ENCODE measurements at regions not wholly inside any gene's neighbourhood (a gene's known extent, or its start where the extent isn't known, plus 50 kb on each side); places are given as distances from the start of the nearest gene placed in this dataset.

DNA sequence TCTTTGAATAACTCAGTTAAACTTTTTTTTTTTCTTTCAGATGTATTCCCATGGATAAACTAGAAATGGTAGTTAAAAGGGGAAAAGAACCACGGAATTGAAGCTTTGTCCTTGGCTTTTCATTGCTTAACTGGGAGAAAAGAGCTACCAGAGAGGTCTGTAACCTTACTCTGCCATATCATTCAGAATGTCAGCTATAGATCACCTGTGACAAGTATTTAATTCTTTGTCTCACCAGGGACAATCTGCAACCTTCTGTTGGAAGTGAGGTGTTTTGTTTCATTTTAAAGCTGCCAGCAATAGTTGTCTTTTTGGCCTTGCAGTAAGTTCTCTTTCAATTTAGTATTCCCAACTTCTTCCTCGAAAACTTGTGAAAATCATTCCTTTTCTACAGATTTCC is 618.4 kb downstream of the FRK start:
- no TSS peak for BruUV-seq (replicated peaks)
- no peaks in the 10 kb centered on the region for H3K4me1 ChIP-seq (ENCODE audit: control insufficient read depth, insufficient read depth, low read length)
- CTCF ChIA-PET = no interaction called here
- POLR2A ChIA-PET = interaction anchor here (0.7 kb wide), 1 partner anchor 164 kb away, joined by 4 read pairs; no protein-coding TSS in a partner anchor
- H3K9me3 ChIP-seq (ENCODE audit: control insufficient read depth, insufficient read depth, low read depth, low read length) = no peaks in the 10 kb centered on the region
- in situ Hi-C loops (cut with HindIII; ENCODE audit: low pct_unique_long_range_greater_than_20kb, low sequenced_read_pairs) = no loop called here
- ATAC-seq (no peak), DNase-seq (ENCODE audit: low read depth, low spot score) (no peak)
- no peak overlapping the region for H3K4me3 ChIP-seq (ENCODE audit: low read depth in 2 of 2, low read length in 2 of 2)
- no peaks in the 10 kb centered on the region for H3K36me3 ChIP-seq (ENCODE audit: control insufficient read depth, insufficient read depth, low read length)
- TF ChIP-seq, protein P1, sequence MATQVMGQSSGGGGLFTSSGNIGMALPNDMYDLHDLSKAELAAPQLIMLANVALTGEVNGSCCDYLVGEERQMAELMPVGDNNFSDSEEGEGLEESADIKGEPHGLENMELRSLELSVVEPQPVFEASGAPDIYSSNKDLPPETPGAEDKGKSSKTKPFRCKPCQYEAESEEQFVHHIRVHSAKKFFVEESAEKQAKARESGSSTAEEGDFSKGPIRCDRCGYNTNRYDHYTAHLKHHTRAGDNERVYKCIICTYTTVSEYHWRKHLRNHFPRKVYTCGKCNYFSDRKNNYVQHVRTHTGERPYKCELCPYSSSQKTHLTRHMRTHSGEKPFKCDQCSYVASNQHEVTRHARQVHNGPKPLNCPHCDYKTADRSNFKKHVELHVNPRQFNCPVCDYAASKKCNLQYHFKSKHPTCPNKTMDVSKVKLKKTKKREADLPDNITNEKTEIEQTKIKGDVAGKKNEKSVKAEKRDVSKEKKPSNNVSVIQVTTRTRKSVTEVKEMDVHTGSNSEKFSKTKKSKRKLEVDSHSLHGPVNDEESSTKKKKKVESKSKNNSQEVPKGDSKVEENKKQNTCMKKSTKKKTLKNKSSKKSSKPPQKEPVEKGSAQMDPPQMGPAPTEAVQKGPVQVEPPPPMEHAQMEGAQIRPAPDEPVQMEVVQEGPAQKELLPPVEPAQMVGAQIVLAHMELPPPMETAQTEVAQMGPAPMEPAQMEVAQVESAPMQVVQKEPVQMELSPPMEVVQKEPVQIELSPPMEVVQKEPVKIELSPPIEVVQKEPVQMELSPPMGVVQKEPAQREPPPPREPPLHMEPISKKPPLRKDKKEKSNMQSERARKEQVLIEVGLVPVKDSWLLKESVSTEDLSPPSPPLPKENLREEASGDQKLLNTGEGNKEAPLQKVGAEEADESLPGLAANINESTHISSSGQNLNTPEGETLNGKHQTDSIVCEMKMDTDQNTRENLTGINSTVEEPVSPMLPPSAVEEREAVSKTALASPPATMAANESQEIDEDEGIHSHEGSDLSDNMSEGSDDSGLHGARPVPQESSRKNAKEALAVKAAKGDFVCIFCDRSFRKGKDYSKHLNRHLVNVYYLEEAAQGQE (IDR thresholded peaks at IDR 0.05; ENCODE audit: insufficient read depth in 1 of 2, low read depth in 2 of 2, low read length in 1 of 2) = no peak
- TF ChIP-seq POLR2AphosphoS5 (IDR thresholded peaks at IDR 0.05; ENCODE audit: low read depth, low read length) = no peak
- TF ChIP-seq SIN3A (IDR thresholded peaks at IDR 0.05; ENCODE audit: borderline replicate concordance, insufficient read depth, low read depth, low read length) = no peak
- TF ChIP-seq, protein P2, sequence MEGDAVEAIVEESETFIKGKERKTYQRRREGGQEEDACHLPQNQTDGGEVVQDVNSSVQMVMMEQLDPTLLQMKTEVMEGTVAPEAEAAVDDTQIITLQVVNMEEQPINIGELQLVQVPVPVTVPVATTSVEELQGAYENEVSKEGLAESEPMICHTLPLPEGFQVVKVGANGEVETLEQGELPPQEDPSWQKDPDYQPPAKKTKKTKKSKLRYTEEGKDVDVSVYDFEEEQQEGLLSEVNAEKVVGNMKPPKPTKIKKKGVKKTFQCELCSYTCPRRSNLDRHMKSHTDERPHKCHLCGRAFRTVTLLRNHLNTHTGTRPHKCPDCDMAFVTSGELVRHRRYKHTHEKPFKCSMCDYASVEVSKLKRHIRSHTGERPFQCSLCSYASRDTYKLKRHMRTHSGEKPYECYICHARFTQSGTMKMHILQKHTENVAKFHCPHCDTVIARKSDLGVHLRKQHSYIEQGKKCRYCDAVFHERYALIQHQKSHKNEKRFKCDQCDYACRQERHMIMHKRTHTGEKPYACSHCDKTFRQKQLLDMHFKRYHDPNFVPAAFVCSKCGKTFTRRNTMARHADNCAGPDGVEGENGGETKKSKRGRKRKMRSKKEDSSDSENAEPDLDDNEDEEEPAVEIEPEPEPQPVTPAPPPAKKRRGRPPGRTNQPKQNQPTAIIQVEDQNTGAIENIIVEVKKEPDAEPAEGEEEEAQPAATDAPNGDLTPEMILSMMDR (IDR thresholded peaks at IDR 0.05) = no peak
- TF ChIP-seq TCF7L2 (IDR thresholded peaks at IDR 0.05; ENCODE audit: low read depth, low read length) = no peak
- H3K27me3 ChIP-seq (ENCODE audit: control insufficient read depth, insufficient read depth, low read length) = no peaks in the 10 kb centered on the region
- intact Hi-C loops (cut with micrococcal nuclease; ENCODE audit: unreplicated experiment) = no loop called here
- no peak overlapping the region for H3K27ac ChIP-seq (ENCODE audit: low read length)

DNA sequence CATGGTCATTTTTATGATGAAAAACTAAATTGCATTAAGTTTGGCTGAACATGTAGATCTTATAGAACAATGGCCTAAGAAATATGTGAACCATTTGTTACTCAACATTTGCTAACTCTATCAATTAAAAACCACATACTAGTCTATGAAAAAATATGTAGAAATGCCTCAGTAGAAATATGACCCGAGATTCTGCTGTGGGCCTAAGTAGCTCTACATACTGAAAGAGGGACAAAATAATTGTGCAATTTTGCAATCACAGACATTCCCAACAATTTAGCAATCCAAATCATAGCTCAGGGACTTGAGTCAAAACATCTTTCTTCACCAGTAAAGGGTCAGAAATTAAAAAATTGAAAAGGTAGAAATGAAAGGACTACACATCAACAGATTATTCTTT is 619.0 kb downstream of the FRK start:
- Histone ChIP-seq H3K9me3 (ENCODE audit: control insufficient read depth, insufficient read depth, low read depth, low read length) (no peaks in the 10 kb centered on the region; the same call in 1 of the 2 replicates), H3K27ac (ENCODE audit: low read length) (no peak overlapping the region), H3K4me1 (ENCODE audit: control insufficient read depth, insufficient read depth, low read length) (no peaks in the 10 kb centered on the region), H3K36me3 (ENCODE audit: control insufficient read depth, insufficient read depth, low read length) (no peaks in the 10 kb centered on the region), H3K27me3 (ENCODE audit: control insufficient read depth, insufficient read depth, low read length) (no peaks in the 10 kb centered on the region), H3K4me3 (ENCODE audit: low read depth in 2 of 2, low read length in 2 of 2) (no peak overlapping the region)
- DNase-seq (ENCODE audit: low read depth, low spot score) = no peak
- in situ Hi-C loops (cut with HindIII; ENCODE audit: low pct_unique_long_range_greater_than_20kb, low sequenced_read_pairs) = no loop called here
- CTCF ChIA-PET = no interaction called here
- ATAC-seq = no peak
- no peak for TF ChIP-seq TCF7L2 (IDR thresholded peaks at IDR 0.05; ENCODE audit: low read depth, low read length)
- TF ChIP-seq, protein P2 (IDR thresholded peaks at IDR 0.05) = no peak
- TF ChIP-seq, protein P1 (IDR thresholded peaks at IDR 0.05; ENCODE audit: insufficient read depth in 1 of 2, low read depth in 2 of 2, low read length in 1 of 2) = no peak
- BruUV-seq (replicated peaks) = no TSS peak
- intact Hi-C loops (cut with micrococcal nuclease; ENCODE audit: unreplicated experiment) = no loop called here
- POLR2A ChIA-PET = no interaction called here
